AG09309 (cell line): ENCODE measurements at regions not wholly inside any gene's neighbourhood (a gene's known extent, or its start where the extent isn't known, plus 50 kb on each side); places are given as distances from the start of the nearest gene placed in this dataset.
A peak's percentile ranks its signal among the peaks of the same experiment; 100 is the strongest.

Experiments used
- DNase-seq: peaks from one replicate; pipeline ENCODE4 v3.0.0-alpha.2; 2010; ENCODE audit warnings: low read depth
- H3K4me3 ChIP-seq: 2 replicates; pipeline ENCODE4 v1.5.1; 2011; ENCODE audit warnings: mild to moderate bottlenecking, low read depth, low read length, moderate library complexity; ENCODE audit not compliant: control insufficient read depth
- CTCF ChIP-seq: IDR thresholded peaks from 2 replicates; pipeline ENCODE4 v1.5.1; 2011; ENCODE audit warnings: mild to moderate bottlenecking, low read depth, low read length, inconsistent platforms; ENCODE audit not compliant: insufficient read depth, control insufficient read depth; ENCODE audit errors: missing control alignments

GRCh38 chr12:84791444-84791843, 121.2 kb downstream of the SLC6A15 start:
- DNase-seq = no peak
- no peak overlapping the region for H3K4me3 ChIP-seq
- no peak for TF ChIP-seq CTCF

- no peak for TF ChIP-seq CTCF
- no peak overlapping the region for H3K4me3 ChIP-seq
- DNase-seq = no peak
Observed at GRCh38 chr12:84789184-84789583, 123.4 kb downstream of the SLC6A15 start.

- DNase-seq = no peak
- no peak for TF ChIP-seq CTCF
- H3K4me3 ChIP-seq = no peak overlapping the region
Observed at GRCh38 chr12:84787253-84787652, 125.3 kb downstream of the SLC6A15 start.

GRCh38 chr12:84786622-84787021, 126.0 kb downstream of the SLC6A15 start:
- no peak overlapping the region for H3K4me3 ChIP-seq
- TF ChIP-seq CTCF = no peak
- no peak for DNase-seq

- no peak for DNase-seq
- H3K4me3 ChIP-seq = no peak overlapping the region
- no peak for TF ChIP-seq CTCF
Observed at GRCh38 chr12:84785951-84786350, 126.6 kb downstream of the SLC6A15 start.

- H3K4me3 ChIP-seq = no peak overlapping the region
- TF ChIP-seq CTCF = no peak
- DNase-seq = no peak
Observed at GRCh38 chr12:84785281-84785680, 127.3 kb downstream of the SLC6A15 start.

- no peak overlapping the region for H3K4me3 ChIP-seq
- DNase-seq = peak; percentile 38
- TF ChIP-seq CTCF = peak; percentile 28
Observed at GRCh38 chr12:84779169-84779568, 133.4 kb downstream of the SLC6A15 start.
